HEK293 (cell line): ENCODE measurements at regions not wholly inside any gene's neighbourhood (a gene's known extent, or its start where the extent isn't known, plus 50 kb on each side); places are given as distances from the start of the nearest gene placed in this dataset.

Source experiments
- CTCF ChIA-PET: fragments of 350-600 bp; formaldehyde crosslinking; extraction: SDS; loops from one replicate; lab custom pipeline; 2021; ENCODE audit warnings: antibody characterized with exemption; lab: Yijun Ruan, JAX
- POLR2A ChIA-PET: fragments of 300-600 bp; formaldehyde crosslinking; extraction: SDS; loops from one replicate; lab custom pipeline; 2020; ENCODE audit warnings: antibody characterized with exemption, inconsistent platforms; lab: Yijun Ruan, JAX
- H3K27ac ChIP-seq: fragments of 200-500 bp; sonication (Bioruptor generic); 2 replicates; pipeline ENCODE4 v1.5.1; 2014; ENCODE audit warnings: low read depth, low read length, control low read depth, inconsistent platforms; ENCODE audit errors: extremely low read depth
- H3K36me3 ChIP-seq, 2 experiments: fragments of 200-500 bp in 1 of 2; sonication (Bioruptor generic) in 1 of 2; 1 replicate in 1 of 2; 2 replicates in 1 of 2; pipeline ENCODE4 v1.5.1; 2014 to 2017; ENCODE audit warnings: inconsistent platforms in 2 of 2, low read length in 2 of 2; ENCODE audit not compliant: control insufficient read depth in 2 of 2, insufficient read depth in 1 of 2
- H3K4me1 ChIP-seq: fragments of 200-500 bp; sonication (Bioruptor generic); 2 replicates; pipeline ENCODE4 v1.5.1; 2014; ENCODE audit warnings: mild to moderate bottlenecking, low read length, inconsistent platforms; ENCODE audit not compliant: control insufficient read depth, insufficient read depth
- H3K4me3 ChIP-seq: 2 replicates; pipeline ENCODE4 v1.5.1; 2011; ENCODE audit warnings: low read depth, mild to moderate bottlenecking, control low read depth, low read length, moderate library complexity
- H3K9me3 ChIP-seq: fragments of 200-500 bp; sonication (Bioruptor generic); 2 replicates; pipeline ENCODE4 v1.5.1; 2014; ENCODE audit warnings: low read depth, low read length, inconsistent platforms; ENCODE audit not compliant: control insufficient read depth, insufficient read depth
- IKZF3 ChIP-seq: fragments of 450-650 bp; IDR thresholded peaks from 2 replicates; pipeline ENCODE4 v1.5.0; 2018; ENCODE audit warnings: missing biosample characterization, mild to moderate bottlenecking, missing genetic modification characterization, moderate library complexity
- KLF1 ChIP-seq: fragments of 450-650 bp; formaldehyde crosslinking; IDR thresholded peaks from 2 replicates; pipeline ENCODE4 v1.5.1; 2016; ENCODE audit warnings: missing biosample characterization, missing genetic modification characterization
- SP3 ChIP-seq: fragments of 450-650 bp; formaldehyde crosslinking; IDR thresholded peaks from 2 replicates; pipeline ENCODE4 v1.5.1; 2016; ENCODE audit warnings: missing biosample characterization, missing genetic modification characterization
- TRIM28 ChIP-seq: IDR thresholded peaks from 2 replicates; pipeline ENCODE4 v1.6.1; 2011; ENCODE audit warnings: low read length, control low read depth, borderline replicate concordance
- WT1 ChIP-seq: fragments of 450-650 bp; formaldehyde crosslinking; IDR thresholded peaks from 2 replicates; pipeline ENCODE4 v1.5.1; 2016; ENCODE audit warnings: missing biosample characterization, missing genetic modification characterization
- YY1 ChIP-seq: fragments of 450-650 bp; formaldehyde crosslinking; IDR thresholded peaks from 2 replicates; pipeline ENCODE4 v1.5.1; 2018; ENCODE audit warnings: missing biosample characterization, missing genetic modification characterization
- ZBTB17 ChIP-seq: fragments of 450-650 bp; formaldehyde crosslinking; IDR thresholded peaks from 2 replicates; pipeline ENCODE4 v1.5.1; 2016; ENCODE audit warnings: missing biosample characterization, missing genetic modification characterization
- ZBTB21 ChIP-seq: fragments of 450-650 bp; formaldehyde crosslinking; IDR thresholded peaks from 2 replicates; pipeline ENCODE4 v1.5.1; 2017; ENCODE audit warnings: missing biosample characterization, missing genetic modification characterization
- ZBTB48 ChIP-seq: fragments of 450-650 bp; formaldehyde crosslinking; IDR thresholded peaks from 2 replicates; pipeline ENCODE4 v1.5.1; 2016; ENCODE audit warnings: missing biosample characterization, missing genetic modification characterization
- ZEB2 ChIP-seq: fragments of 450-650 bp; formaldehyde crosslinking; IDR thresholded peaks from 2 replicates; pipeline ENCODE4 v1.5.1; 2016; ENCODE audit warnings: missing biosample characterization, missing genetic modification characterization
- ZFP69B ChIP-seq: fragments of 450-650 bp; formaldehyde crosslinking; IDR thresholded peaks from 2 replicates; pipeline ENCODE4 v1.5.1; 2016; ENCODE audit warnings: missing biosample characterization, missing genetic modification characterization
- ZNF10 ChIP-seq: fragments of 450-650 bp; formaldehyde crosslinking; IDR thresholded peaks from 2 replicates; pipeline ENCODE4 v1.5.1; 2017; ENCODE audit warnings: missing biosample characterization, missing genetic modification characterization
- ZNF140 ChIP-seq: fragments of 450-650 bp; formaldehyde crosslinking; IDR thresholded peaks from 2 replicates; pipeline ENCODE4 v1.5.1; 2016; ENCODE audit warnings: missing biosample characterization, missing genetic modification characterization
- ZNF202 ChIP-seq: fragments of 450-650 bp; formaldehyde crosslinking; IDR thresholded peaks from 2 replicates; pipeline ENCODE4 v1.5.1; 2016; ENCODE audit warnings: missing biosample characterization, missing genetic modification characterization, borderline replicate concordance
- ZNF239 ChIP-seq: fragments of 450-650 bp; formaldehyde crosslinking; IDR thresholded peaks from 2 replicates; pipeline ENCODE4 v1.5.1; 2016; ENCODE audit warnings: missing biosample characterization, missing genetic modification characterization
- ZNF335 ChIP-seq: fragments of 450-650 bp; formaldehyde crosslinking; conservative IDR thresholded peaks from 2 replicates; pipeline ENCODE4 v1.5.1; 2016; ENCODE audit warnings: missing biosample characterization, missing genetic modification characterization
- ZNF423 ChIP-seq: fragments of 450-650 bp; formaldehyde crosslinking; IDR thresholded peaks from 2 replicates; pipeline ENCODE4 v1.5.1; 2016; ENCODE audit warnings: missing biosample characterization, missing genetic modification characterization
- ZNF514 ChIP-seq: fragments of 450-650 bp; formaldehyde crosslinking; IDR thresholded peaks from 2 replicates; pipeline ENCODE4 v1.5.1; 2016; ENCODE audit warnings: missing biosample characterization, missing genetic modification characterization
- ZNF600 ChIP-seq: fragments of 450-650 bp; formaldehyde crosslinking; IDR thresholded peaks from 2 replicates; pipeline ENCODE4 v1.5.1; 2016; ENCODE audit warnings: missing biosample characterization, missing genetic modification characterization
- ZNF629 ChIP-seq: fragments of 450-650 bp; formaldehyde crosslinking; IDR thresholded peaks from 2 replicates; pipeline ENCODE4 v1.5.1; 2017; ENCODE audit warnings: missing biosample characterization, missing genetic modification characterization
- ZNF747 ChIP-seq: fragments of 450-650 bp; formaldehyde crosslinking; IDR thresholded peaks from 2 replicates; pipeline ENCODE4 v1.5.1; 2016; ENCODE audit warnings: missing biosample characterization, missing genetic modification characterization
- ZNF792 ChIP-seq: fragments of 450-650 bp; formaldehyde crosslinking; IDR thresholded peaks from 2 replicates; pipeline ENCODE4 v1.5.1; 2016; ENCODE audit warnings: missing biosample characterization, missing genetic modification characterization
- ZSCAN30 ChIP-seq: fragments of 450-650 bp; IDR thresholded peaks from 2 replicates; pipeline ENCODE4 v1.5.1; 2018; ENCODE audit warnings: missing biosample characterization, mild to moderate bottlenecking, missing genetic modification characterization, moderate library complexity
- ZXDB ChIP-seq: fragments of 450-650 bp; formaldehyde crosslinking; IDR thresholded peaks from 2 replicates; pipeline ENCODE4 v1.5.1; 2016; ENCODE audit warnings: missing biosample characterization, missing genetic modification characterization
- TF ChIP-seq, protein P1 (sequence below): fragments of 450-650 bp; formaldehyde crosslinking; IDR thresholded peaks from 2 replicates; pipeline ENCODE4 v1.5.1; 2016; ENCODE audit warnings: missing biosample characterization, missing genetic modification characterization
- TF ChIP-seq, protein P2 (sequence below): fragments of 450-650 bp; formaldehyde crosslinking; IDR thresholded peaks from 2 replicates; pipeline ENCODE4 v1.5.1; 2017; ENCODE audit warnings: missing biosample characterization, missing genetic modification characterization
- TF ChIP-seq, protein P3 (sequence below): fragments of 450-650 bp; formaldehyde crosslinking; IDR thresholded peaks from 2 replicates; pipeline ENCODE4 v1.5.1; 2016; ENCODE audit warnings: missing biosample characterization, missing genetic modification characterization
- TF ChIP-seq, protein P4 (sequence below): fragments of 450-650 bp; formaldehyde crosslinking; IDR thresholded peaks from 2 replicates; pipeline ENCODE4 v1.5.1; 2016; ENCODE audit warnings: missing biosample characterization, missing genetic modification characterization, borderline replicate concordance
- TF ChIP-seq, protein P5 (sequence below): fragments of 450-650 bp; formaldehyde crosslinking; IDR thresholded peaks from 2 replicates; pipeline ENCODE4 v1.5.1; 2017; ENCODE audit warnings: missing biosample characterization, missing genetic modification characterization

DNA sequence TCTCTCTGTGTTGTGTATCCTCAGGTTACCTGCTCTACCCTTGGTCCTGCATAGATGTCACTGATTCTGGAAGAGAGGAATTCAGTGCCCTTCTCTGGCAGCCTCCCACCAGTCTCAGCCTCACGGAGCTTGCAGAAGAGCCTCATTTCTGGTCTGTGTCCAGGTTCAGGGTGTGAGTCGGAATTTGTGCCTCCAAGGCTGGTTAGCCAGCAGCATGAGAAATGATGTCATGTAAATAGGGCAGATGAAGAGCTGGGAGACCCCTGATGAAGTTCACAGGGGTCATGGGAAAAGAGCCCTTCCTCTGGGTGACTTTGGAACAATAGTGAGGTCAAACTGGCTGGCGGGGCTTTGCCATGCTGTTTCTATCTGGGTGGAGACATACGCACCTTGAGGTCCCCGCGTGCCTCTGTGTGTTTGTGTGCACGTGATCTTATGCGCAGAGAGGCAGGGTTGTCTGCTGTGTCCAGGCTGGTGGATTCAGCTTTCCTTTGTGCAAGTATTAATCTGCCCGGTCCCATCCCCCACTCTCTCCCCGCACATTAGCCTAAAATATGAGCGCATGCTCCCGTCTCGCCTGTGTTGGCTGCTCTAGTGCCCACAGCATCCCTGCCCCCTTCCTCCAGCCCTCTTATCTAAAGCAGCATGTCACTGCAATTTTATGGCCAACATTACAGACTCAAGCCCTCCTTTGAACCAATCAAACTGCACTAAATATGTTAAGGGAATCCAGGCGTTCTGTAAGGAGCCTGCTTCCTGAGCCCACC lies 256.3 kb upstream of the ZFHX3 start:
- H3K36me3 ChIP-seq, result no peaks in the 10 kb centered on the region
- CTCF ChIA-PET, result interaction anchor here (0.8 kb wide), 1 partner anchor 166 kb away, joined by 3 read pairs; no protein-coding TSS in a partner anchor
- no peak overlapping the region for H3K27ac ChIP-seq
- no peak overlapping the region for H3K4me3 ChIP-seq
- POLR2A ChIA-PET, result no interaction called here
- no peaks in the 10 kb centered on the region for H3K9me3 ChIP-seq
- H3K4me1 ChIP-seq, result peaks cover 5% of the 10 kb centered on the region
- TF ChIP-seq ZNF600 (tag by site-specific recombination), result peak; percentile 71
- TF ChIP-seq ZNF10, result no peak
- 0 out of 2 replicates have a peak, but pooled peaks have one; percentile 62 for TF ChIP-seq ZNF792 (tag by site-specific recombination)
- no peak for TF ChIP-seq ZNF423
- no peak for TF ChIP-seq KLF1
- peak; percentile 52 for TF ChIP-seq ZBTB17
- TF ChIP-seq ZXDB (tag by site-specific recombination), result peak; percentile 46; the same call in 1 of the 2 replicates
- TF ChIP-seq ZNF747, result no peak
- peak; percentile 30; the same call in 1 of the 2 replicates for TF ChIP-seq ZBTB48
- peak; percentile 93 for TF ChIP-seq ZNF335 (tag by site-specific recombination)
- no peak for TF ChIP-seq YY1 (tag by site-specific recombination)
- TF ChIP-seq, protein P1, sequence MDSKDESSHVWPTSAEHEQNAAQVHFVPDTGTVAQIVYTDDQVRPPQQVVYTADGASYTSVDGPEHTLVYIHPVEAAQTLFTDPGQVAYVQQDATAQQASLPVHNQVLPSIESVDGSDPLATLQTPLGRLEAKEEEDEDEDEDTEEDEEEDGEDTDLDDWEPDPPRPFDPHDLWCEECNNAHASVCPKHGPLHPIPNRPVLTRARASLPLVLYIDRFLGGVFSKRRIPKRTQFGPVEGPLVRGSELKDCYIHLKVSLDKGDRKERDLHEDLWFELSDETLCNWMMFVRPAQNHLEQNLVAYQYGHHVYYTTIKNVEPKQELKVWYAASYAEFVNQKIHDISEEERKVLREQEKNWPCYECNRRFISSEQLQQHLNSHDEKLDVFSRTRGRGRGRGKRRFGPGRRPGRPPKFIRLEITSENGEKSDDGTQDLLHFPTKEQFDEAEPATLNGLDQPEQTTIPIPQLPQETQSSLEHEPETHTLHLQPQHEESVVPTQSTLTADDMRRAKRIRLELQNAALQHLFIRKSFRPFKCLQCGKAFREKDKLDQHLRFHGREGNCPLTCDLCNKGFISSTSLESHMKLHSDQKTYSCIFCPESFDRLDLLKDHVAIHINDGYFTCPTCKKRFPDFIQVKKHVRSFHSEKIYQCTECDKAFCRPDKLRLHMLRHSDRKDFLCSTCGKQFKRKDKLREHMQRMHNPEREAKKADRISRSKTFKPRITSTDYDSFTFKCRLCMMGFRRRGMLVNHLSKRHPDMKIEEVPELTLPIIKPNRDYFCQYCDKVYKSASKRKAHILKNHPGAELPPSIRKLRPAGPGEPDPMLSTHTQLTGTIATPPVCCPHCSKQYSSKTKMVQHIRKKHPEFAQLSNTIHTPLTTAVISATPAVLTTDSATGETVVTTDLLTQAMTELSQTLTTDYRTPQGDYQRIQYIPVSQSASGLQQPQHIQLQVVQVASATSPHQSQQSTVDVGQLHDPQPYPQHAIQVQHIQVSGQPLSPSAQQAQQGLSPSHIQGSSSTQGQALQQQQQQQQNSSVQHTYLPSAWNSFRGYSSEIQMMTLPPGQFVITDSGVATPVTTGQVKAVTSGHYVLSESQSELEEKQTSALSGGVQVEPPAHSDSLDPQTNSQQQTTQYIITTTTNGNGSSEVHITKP (tag by site-specific recombination), result no peak
- no peak for TF ChIP-seq ZSCAN30 (tag by site-specific recombination)
- no peak for TF ChIP-seq SP3 (tag by site-specific recombination)
- TF ChIP-seq, protein P2, sequence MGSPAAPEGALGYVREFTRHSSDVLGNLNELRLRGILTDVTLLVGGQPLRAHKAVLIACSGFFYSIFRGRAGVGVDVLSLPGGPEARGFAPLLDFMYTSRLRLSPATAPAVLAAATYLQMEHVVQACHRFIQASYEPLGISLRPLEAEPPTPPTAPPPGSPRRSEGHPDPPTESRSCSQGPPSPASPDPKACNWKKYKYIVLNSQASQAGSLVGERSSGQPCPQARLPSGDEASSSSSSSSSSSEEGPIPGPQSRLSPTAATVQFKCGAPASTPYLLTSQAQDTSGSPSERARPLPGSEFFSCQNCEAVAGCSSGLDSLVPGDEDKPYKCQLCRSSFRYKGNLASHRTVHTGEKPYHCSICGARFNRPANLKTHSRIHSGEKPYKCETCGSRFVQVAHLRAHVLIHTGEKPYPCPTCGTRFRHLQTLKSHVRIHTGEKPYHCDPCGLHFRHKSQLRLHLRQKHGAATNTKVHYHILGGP (tag by site-specific recombination), result no peak
- no peak for TF ChIP-seq ZNF239 (tag by site-specific recombination)
- TF ChIP-seq ZNF140 (tag by site-specific recombination), result no peak
- TF ChIP-seq ZNF514, result no peak
- TF ChIP-seq ZFP69B (tag by site-specific recombination), result no peak
- TF ChIP-seq ZNF629, result 0 out of 2 replicates have a peak, but pooled peaks have one; percentile 29
- TF ChIP-seq ZEB2 (tag by site-specific recombination), result peak; percentile 17; the same call in 1 of the 2 replicates
- TF ChIP-seq, protein P3, sequence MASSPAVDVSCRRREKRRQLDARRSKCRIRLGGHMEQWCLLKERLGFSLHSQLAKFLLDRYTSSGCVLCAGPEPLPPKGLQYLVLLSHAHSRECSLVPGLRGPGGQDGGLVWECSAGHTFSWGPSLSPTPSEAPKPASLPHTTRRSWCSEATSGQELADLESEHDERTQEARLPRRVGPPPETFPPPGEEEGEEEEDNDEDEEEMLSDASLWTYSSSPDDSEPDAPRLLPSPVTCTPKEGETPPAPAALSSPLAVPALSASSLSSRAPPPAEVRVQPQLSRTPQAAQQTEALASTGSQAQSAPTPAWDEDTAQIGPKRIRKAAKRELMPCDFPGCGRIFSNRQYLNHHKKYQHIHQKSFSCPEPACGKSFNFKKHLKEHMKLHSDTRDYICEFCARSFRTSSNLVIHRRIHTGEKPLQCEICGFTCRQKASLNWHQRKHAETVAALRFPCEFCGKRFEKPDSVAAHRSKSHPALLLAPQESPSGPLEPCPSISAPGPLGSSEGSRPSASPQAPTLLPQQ (tag by site-specific recombination), result peak; percentile 46; the same call in 1 of the 2 replicates
- no peak for TF ChIP-seq ZBTB21 (tag by site-specific recombination)
- peak; percentile 35; the same call in 1 of the 2 replicates for TF ChIP-seq TRIM28
- no peak for TF ChIP-seq IKZF3 (tag by site-specific recombination)
- TF ChIP-seq, protein P4, sequence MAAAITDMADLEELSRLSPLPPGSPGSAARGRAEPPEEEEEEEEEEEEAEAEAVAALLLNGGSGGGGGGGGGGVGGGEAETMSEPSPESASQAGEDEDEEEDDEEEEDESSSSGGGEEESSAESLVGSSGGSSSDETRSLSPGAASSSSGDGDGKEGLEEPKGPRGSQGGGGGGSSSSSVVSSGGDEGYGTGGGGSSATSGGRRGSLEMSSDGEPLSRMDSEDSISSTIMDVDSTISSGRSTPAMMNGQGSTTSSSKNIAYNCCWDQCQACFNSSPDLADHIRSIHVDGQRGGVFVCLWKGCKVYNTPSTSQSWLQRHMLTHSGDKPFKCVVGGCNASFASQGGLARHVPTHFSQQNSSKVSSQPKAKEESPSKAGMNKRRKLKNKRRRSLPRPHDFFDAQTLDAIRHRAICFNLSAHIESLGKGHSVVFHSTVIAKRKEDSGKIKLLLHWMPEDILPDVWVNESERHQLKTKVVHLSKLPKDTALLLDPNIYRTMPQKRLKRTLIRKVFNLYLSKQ (tag by site-specific recombination), result no peak
- no peak for TF ChIP-seq WT1 (tag by site-specific recombination)
- TF ChIP-seq, protein P5, sequence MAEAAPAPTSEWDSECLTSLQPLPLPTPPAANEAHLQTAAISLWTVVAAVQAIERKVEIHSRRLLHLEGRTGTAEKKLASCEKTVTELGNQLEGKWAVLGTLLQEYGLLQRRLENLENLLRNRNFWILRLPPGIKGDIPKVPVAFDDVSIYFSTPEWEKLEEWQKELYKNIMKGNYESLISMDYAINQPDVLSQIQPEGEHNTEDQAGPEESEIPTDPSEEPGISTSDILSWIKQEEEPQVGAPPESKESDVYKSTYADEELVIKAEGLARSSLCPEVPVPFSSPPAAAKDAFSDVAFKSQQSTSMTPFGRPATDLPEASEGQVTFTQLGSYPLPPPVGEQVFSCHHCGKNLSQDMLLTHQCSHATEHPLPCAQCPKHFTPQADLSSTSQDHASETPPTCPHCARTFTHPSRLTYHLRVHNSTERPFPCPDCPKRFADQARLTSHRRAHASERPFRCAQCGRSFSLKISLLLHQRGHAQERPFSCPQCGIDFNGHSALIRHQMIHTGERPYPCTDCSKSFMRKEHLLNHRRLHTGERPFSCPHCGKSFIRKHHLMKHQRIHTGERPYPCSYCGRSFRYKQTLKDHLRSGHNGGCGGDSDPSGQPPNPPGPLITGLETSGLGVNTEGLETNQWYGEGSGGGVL (tag by site-specific recombination), result no peak
- TF ChIP-seq ZNF202 (tag by site-specific recombination), result no peak
